GM08714 (cell line): ENCODE measurements at regions not wholly inside any gene's neighbourhood (a gene's known extent, or its start where the extent isn't known, plus 50 kb on each side); places are given as distances from the start of the nearest gene placed in this dataset.
"Not testable (repeated sequence)": the region's sequence is repeated elsewhere in the genome, so short reads cannot be mapped to it uniquely, and the experiment has no call there.

Experiments
- H3K4me3 ChIP-seq: fragments of 200-500 bp; sonication (Bioruptor generic); 2 replicates; pipeline ENCODE4 v1.5.1; 2014; ENCODE audit warnings: mild to moderate bottlenecking, low read length, inconsistent platforms
- ZNF274 ChIP-seq: IDR thresholded peaks from 2 replicates; pipeline ENCODE4 v1.6.1; 2012; ENCODE audit warnings: mild to moderate bottlenecking, low read depth, low read length

DNA sequence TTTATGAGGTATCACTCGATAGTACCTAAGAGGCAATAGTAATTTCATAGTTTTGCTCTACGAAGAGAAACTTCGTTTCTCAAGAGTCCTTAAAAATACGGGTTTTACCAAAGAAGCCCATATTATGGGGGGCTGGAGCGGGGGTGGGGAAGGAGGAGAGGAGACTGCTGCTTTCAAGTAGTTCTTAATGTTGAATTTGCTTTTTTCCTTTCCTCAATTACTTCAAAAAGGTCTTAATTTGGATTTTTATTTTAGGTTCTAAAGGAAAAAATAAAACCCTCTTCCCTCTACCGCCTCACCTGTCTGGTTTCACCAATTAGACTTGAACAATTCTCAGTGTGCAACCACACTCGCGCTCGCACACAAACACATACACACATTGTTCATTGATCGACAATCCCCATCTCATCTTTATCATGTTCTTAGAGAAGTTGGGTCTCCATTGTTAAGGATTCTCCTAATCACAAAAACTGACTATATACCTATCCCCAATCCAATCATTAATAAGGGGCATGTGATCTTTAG lies 97.2 kb downstream of the HFE start:
- peak overlapping the region; percentile 63; the same call in 1 of the 2 replicates for H3K4me3 ChIP-seq
- no peak for TF ChIP-seq ZNF274

DNA sequence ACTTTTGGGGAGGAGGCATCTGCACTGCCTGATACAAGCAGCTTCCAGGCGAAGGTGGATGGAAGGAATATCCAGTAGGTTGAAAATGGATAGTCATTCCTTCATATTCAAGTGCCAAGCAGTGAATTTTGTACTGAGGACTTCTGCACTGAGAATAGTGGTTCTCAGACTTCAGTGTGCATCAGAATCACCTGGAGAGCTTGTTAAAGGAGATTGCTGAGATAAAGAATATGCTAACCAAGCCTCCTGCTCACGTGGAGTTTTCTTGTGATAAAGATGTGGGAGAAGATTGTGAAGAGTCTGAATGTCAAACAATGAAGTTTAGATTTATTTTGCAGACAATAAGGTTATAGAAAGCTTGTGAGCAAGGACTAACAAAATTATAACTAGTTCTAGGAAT lies 97.8 kb downstream of the HFE start:
- peak overlapping the region; percentile 29; the same call in 1 of the 2 replicates for H3K4me3 ChIP-seq
- TF ChIP-seq ZNF274: no peak

DNA sequence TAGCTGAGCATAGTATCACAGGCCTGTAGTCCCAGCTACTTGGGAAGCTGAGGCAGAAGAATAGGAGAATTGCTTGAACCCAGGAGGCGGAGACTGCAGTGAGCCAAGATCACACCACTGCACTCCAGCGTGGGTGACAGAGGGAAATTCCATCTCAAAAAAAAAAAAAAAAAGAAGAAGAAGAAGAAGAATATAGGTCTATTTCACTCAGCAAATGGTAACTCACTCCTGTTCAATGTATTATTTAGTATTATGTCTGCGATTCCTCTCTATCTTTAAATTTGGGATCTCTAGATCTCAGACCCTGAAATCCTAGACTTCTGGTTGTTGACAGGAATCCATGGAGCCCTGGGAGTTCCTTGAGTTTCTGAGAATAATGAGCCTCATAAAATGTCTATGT lies 98.6 kb downstream of the HFE start:
- no peak overlapping the region for H3K4me3 ChIP-seq
- TF ChIP-seq ZNF274: no peak

DNA sequence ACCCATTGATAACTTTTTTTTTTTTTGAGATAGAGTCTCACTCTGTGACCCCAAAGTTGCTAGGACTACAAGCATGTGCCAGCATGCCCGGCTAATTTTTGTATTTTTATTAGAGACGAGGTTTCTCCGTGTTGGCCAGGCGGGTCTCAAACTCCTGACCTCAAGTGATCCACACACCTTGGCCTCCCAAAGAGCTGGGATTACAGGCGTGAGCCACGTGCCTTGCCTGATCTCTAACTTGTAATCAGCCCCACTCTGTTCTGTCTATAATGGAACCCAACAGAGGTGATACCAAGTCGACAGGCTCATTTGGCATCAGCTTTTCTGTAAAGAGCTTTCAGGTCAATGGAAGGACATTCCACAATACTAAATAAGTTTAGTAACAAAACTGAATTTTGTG lies 99.4 kb downstream of the HFE start:
- no peak overlapping the region for H3K4me3 ChIP-seq
- no peak for TF ChIP-seq ZNF274

DNA sequence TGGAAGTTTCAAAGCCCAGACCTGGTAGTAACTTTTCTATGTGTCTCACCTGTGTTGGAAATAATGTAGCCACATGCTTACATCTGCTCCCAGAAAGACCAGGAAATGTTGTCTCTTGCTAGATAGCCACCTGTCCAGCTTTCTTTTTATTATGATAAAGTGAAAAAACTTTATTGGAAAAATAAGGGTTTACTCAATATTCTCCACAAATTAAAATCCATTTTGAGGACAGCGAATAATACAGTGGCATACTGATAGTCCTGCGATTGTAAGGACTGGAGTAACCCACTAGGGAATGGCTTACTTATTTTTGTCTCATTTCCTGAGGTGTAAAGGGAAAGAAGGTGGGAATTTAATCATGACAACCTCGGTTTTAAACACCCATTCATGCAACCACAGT lies 100.1 kb downstream of the HFE start:
- no peak overlapping the region for H3K4me3 ChIP-seq
- no peak for TF ChIP-seq ZNF274

DNA sequence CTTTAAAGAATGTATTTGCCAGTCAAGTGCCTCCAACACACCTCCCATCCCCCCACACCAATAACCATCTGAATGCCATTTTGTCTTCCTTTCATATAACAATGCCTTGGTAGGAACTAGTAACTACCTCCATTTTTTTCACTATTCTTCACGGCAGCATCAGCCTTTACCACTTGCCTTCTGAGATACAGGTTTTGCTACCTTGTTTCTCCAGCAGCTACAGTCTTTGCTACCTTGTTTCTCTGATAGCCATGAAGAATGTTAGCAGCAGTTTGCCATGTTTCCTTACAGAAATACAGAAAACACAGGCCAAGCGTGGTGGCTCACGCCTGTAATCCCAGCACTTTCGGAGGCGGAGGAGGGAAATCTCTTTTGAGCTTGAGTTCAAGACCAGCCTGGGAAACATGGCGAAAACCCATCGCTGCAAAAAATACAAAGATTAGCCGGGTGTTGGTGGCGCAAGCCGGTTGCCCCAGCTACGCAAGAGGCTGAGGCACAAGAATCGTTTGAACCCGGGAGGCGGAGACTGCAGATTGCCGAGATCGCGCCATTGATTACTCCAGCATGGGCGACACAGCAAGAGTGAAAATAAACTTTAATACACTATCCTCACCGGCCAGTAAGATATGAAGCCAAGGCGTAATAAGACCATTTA lies 100.9 kb downstream of the HFE start:
- no peak for TF ChIP-seq ZNF274
- peak overlapping the region; percentile 63 for H3K4me3 ChIP-seq

DNA sequence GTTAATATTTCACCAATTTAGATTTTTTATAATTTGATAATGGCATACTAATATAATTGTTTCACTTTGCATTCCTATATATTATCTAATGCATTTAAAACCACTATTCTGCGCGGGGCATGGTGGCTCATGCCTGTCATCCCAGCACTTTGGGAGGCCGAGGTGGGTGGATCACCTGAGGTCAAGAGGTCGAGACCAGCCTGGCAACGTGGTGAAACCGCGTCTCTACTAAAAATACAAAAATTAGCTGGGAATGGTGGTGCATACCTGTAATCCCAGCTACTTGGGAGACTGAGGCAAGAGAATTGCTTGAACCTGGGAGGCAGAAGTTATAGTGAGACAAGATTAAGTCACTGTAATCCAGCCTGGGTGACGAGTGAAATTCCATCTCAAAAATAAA lies 104.3 kb downstream of the HFE start:
- not testable (repeated sequence) for H3K4me3 ChIP-seq

DNA sequence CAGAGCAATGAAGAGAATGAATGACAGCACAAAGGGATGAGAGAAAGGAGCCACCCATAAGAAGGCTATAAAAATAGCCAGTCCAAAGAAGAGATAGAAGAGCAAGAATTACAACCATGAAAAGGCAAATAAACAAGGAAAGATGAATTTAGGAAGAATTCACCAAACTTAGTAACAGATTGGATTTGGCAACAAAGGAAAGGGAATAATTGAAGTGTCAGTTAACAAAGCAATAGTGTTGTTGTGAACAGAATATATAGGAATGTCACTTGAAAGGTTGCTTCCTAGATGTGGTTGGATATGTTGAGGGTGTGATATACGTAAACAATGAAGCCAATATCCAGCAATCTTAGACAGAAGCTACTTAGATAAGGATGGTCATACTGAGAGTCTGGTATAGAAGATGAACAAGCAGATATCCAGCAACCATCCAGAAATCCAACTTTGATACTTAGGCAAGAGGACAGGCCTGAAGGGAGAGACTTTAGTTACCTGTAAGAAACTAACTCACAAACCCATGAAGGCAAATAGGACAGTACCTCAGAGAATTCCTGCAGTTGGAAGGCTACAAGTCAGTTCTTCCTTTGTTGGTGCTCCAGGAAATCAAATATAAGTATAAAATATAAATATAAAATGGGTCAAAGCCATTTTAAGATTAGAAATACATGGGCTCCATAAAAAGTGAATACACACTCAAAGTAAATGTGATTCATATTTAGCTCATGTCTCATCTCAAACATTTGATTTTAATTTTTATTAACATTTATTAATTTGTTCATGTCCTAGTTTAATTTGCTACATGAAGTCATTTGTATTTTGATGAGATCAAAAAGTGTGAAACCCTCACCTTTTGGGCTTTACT lies 106.5 kb downstream of the HFE start:
- no peak overlapping the region for H3K4me3 ChIP-seq
- no peak for TF ChIP-seq ZNF274

DNA sequence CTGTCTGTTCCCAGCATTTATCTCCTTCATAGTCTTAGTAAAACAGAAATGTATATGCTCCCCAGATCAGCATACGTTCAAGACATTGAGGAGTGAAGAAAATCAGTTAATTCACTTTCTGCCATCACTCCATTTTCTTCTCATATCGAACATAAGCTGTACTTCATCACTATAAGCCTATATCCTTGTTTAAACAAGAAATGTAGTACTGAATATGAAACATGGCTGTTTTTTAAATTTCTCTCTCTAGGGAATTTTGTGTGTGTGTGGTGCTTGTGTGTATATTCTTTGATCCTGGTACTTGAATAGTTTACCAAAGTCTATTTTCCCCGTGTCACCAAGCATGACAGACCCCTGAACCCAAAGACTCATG lies 107.1 kb downstream of the HFE start:
- H3K4me3 ChIP-seq: no peak overlapping the region; the same call in 1 of the 2 replicates
- TF ChIP-seq ZNF274: no peak

DNA sequence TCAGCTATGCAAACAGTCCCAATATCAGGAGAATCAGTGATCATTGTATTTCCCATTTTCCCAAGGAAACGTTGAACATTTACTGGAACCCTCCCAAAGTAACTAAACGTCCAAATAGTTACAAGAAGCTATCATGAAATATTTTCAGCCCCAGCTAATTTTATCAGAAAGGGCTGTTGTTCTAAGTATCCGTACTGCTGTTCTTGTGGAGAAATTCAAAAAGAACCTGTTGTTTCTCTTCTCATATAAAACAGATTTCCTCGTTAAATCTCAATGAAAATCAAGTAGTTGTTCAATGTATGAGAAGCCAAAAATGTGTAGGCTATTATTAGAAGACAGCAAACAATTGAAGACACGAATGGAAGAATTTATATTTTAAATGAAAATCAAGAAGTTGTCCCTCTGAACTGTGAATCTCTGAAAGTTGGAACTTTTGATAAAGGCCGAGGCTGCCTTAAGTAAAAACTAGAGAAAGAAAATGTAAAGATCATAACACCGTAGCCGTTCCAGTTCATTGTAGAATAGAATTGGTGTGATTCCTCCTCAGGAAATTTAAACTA lies 107.7 kb downstream of the HFE start:
- peak overlapping the region; percentile 87 for H3K4me3 ChIP-seq
- no peak for TF ChIP-seq ZNF274

DNA sequence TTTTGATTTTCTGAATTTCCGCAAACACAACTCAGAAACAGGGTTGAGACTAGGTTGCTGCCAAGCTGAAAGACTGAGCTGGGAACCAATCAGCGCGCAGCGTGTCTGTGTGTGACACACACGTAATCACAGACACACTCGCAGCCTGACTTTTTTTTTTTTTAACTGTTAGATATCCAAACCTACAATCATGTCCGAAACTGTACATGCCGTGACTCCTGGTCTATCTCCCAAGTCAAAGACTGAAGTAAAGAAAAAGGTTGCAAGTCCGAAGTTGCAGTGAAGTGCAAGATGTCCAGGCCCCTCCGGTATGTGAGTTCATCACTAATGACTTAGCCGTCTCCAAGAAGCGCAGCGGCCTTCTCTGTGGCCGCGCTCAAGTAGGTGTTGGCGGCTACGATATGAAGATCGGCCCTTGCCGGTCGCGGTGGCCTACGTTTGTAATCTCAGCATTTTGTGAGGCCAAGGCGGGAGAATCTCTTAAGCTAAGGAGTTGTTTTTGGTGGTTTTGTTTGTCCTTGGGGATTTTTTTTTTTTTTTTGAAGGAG lies 108.2 kb downstream of the HFE start:
- H3K4me3 ChIP-seq: peak overlapping the region; percentile 87
- no peak for TF ChIP-seq ZNF274

DNA sequence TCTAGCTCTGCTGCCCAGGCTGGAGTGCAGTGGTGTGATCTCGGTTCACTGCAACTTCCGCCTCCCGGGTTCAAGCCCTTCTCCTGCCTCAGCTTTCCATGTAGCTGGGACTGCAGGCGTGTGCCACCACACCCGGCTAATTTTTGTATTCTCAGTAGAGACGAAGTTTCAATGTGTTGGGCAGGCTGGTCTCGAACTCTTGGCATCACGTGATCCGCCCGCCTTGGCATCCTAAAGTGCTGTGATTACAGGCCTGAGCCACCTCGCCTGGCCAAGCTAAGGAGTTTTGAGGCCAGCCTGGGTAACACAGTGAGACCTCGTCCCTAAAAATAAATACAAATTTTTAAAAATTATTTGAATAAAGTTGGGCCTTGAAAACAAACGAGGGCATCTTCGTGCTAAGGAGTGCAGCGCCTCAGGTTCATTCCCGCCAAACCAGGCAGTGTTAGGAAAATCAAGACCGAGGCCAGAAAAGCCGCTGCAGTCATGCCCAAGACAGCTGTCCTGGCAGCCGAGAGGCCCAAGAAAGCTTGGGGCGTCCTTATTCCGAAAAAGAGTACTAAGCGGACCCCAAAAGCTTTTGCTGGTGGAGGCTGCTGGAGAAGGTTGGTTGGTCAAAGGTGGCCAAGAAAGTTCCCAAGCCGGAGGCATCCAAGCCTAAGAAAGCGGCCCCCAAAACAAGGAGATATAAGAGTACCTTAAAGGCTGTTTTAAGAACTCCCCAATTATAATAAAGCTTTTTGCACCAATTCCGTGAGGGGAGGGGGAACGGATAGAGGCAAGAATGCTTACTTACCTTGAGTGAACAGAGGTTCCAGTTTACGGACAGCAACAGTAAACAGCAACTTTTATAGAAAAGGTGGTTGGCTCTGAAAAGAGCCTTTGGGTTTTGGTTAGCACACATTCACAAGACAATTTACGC lies 109.0 kb downstream of the HFE start:
- peak overlapping the region; percentile 87 for H3K4me3 ChIP-seq
- no peak for TF ChIP-seq ZNF274

DNA sequence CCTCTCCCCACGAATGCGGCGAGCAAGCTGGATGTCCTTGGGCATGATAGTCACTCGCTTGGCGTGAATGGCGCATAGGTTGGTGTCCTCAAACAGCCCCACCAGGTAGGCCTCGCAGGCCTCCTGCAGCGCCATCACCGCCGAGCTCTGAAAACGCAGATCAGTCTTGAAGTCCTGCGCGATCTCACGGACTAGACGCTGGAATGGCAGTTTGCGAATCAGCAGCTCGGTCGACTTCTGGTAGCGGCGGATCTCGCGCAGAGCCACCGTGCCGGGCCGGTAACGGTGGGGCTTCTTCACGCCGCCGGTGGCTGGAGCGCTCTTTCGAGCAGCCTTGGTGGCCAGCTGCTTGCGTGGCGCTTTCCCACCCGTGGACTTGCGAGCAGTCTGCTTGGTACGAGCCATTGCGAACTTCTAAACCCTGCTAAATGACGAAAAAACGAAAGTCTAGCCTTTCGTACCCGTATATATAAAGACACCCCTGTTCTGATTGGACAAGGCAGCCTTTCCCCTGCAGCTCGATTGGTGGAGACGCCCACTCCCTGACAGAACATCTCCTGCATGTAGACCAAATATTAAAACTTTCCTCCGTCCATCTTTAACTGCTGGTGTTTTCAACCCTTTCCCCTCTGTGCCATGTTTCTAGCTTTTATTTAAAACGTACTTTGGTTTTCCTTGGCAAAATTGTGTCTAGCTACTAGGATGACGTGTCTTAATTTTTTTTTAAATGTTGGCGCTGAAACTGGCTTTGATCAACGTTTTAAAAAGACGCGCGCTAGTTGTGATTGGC lies 109.8 kb downstream of the HFE start:
- TF ChIP-seq ZNF274: no peak
- H3K4me3 ChIP-seq: peak overlapping the region; percentile 87

DNA sequence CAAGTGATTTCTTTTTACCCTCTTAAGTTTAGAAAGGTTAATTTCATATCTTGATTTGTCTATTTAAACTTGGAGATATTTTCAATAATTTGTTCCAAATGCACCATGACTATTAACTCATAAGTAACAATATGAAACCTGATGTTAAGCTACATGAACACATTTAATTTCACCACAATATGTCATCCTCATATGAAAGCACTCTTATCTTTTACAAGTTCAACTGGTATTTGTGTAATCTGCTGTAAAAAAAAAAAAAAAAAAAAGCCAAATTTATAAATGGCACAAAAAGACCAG lies 110.4 kb downstream of the HFE start:
- TF ChIP-seq ZNF274: no peak

More for the DNA sequence above, 110.4 kb downstream of the HFE start:
- peak overlapping the region; percentile 87; the same call in 1 of the 2 replicates for H3K4me3 ChIP-seq
